Neuronal stem cell (in vitro differentiated cells): ENCODE measurements at regions not wholly inside any gene's neighbourhood (a gene's known extent, or its start where the extent isn't known, plus 50 kb on each side); places are given as distances from the start of the nearest gene placed in this dataset.

ENCODE experiments used
- DNase-seq: peaks from one replicate; pipeline ENCODE4 v3.0.0-alpha.2; 2013; ENCODE audit warnings: low spot score
- H2AFZ ChIP-seq: one replicate; pipeline ENCODE4 v1.6.1; 2013; ENCODE audit warnings: mild to moderate bottlenecking, low read length, inconsistent platforms
- H2AK5ac ChIP-seq: 2 replicates; pipeline ENCODE4 v1.6.1; 2013; ENCODE audit warnings: low read depth, mild to moderate bottlenecking, inconsistent platforms, low read length, moderate library complexity, mixed read lengths
- H2BK120ac ChIP-seq: 2 replicates; pipeline ENCODE4 v1.6.1; 2013; ENCODE audit warnings: low read depth, mild to moderate bottlenecking, inconsistent platforms, low read length, moderate library complexity, mixed read lengths
- H2BK12ac ChIP-seq: one replicate; pipeline ENCODE4 v1.6.1; 2013; ENCODE audit warnings: low read length, inconsistent platforms
- H2BK15ac ChIP-seq: 2 replicates; pipeline ENCODE4 v1.6.1; 2013; ENCODE audit warnings: mild to moderate bottlenecking, low read length, inconsistent platforms, mixed read lengths
- H2BK5ac ChIP-seq: one replicate; pipeline ENCODE4 v1.6.1; 2013; ENCODE audit warnings: inconsistent platforms, mild to moderate bottlenecking, low read length, moderate library complexity
- H3K14ac ChIP-seq: one replicate; pipeline ENCODE4 v1.6.1; 2013; ENCODE audit warnings: low read length, inconsistent platforms
- H3K18ac ChIP-seq: 2 replicates; pipeline ENCODE4 v1.6.1; 2013; ENCODE audit warnings: low read length, inconsistent platforms
- H3K23ac ChIP-seq: 2 replicates; pipeline ENCODE4 v1.6.1; 2013; ENCODE audit warnings: low read depth, mild to moderate bottlenecking, mixed read lengths, low read length, inconsistent platforms; ENCODE audit not compliant: poor library complexity
- H3K27ac ChIP-seq: replicated peaks from 3 replicates; pipeline ENCODE4 v1.5.1; 2013; ENCODE audit warnings: low read length, inconsistent platforms
- H3K27me3 ChIP-seq, 3 experiments: 2 replicates each; pipeline ENCODE4 v1.6.1; 2013; ENCODE audit warnings: low read length in 3 of 3, mild to moderate bottlenecking in 2 of 3, inconsistent platforms in 1 of 3, low read depth in 1 of 3, mixed read lengths in 1 of 3, moderate library complexity in 1 of 3; ENCODE audit not compliant: control insufficient read depth in 3 of 3, insufficient read depth in 3 of 3
- H3K36me3 ChIP-seq, 2 donors: replicated peaks in 1 of 2; 2 replicates each; pipeline ENCODE4 v1.6.1; 2013; ENCODE audit warnings: low read length in 2 of 2; ENCODE audit not compliant: control insufficient read depth in 2 of 2, insufficient read depth in 2 of 2
- H3K4ac ChIP-seq: 2 replicates; pipeline ENCODE4 v1.6.1; 2013; ENCODE audit warnings: inconsistent platforms, mild to moderate bottlenecking, low read length, moderate library complexity
- H3K4me1 ChIP-seq, 2 donors: 1 replicate in 1 of 2; 2 replicates in 1 of 2; pipeline ENCODE4 v1.6.1; 2013; ENCODE audit warnings: low read length in 2 of 2, low read depth in 1 of 2; ENCODE audit not compliant: control insufficient read depth in 2 of 2, insufficient read depth in 1 of 2
- H3K4me2 ChIP-seq: one replicate; pipeline ENCODE4 v1.6.1; 2013; ENCODE audit warnings: mild to moderate bottlenecking, low read length, inconsistent platforms; ENCODE audit not compliant: insufficient read depth, poor library complexity, severe bottlenecking
- H3K4me3 ChIP-seq, 2 donors: 2 replicates each; pipeline ENCODE4 v1.5.1; 2013; ENCODE audit warnings: low read length in 2 of 2, mild to moderate bottlenecking in 2 of 2, inconsistent platforms in 1 of 2, moderate library complexity in 1 of 2
- H3K79me1 ChIP-seq: one replicate; pipeline ENCODE4 v1.6.1; 2013; ENCODE audit warnings: low read depth, mild to moderate bottlenecking, inconsistent platforms, low read length, moderate library complexity
- H3K9ac ChIP-seq: one replicate; pipeline ENCODE4 v1.6.1; 2013; ENCODE audit warnings: mild to moderate bottlenecking, low read depth, low read length, inconsistent platforms; ENCODE audit not compliant: poor library complexity
- H3K9me3 ChIP-seq, 2 donors: replicated peaks in 1 of 2; 2 replicates each; pipeline versions ENCODE3 to v1.6.1; 2013; ENCODE audit warnings: low read length in 2 of 2, mild to moderate bottlenecking in 2 of 2, inconsistent platforms in 1 of 2, low read depth in 1 of 2, mixed read lengths in 1 of 2, moderate library complexity in 1 of 2; ENCODE audit not compliant: control insufficient read depth in 2 of 2, insufficient read depth in 1 of 2
- H4K8ac ChIP-seq: one replicate; pipeline ENCODE4 v1.6.1; 2013; ENCODE audit warnings: low read depth, mild to moderate bottlenecking, inconsistent platforms, low read length, moderate library complexity
- H4K91ac ChIP-seq: one replicate; pipeline ENCODE4 v1.6.1; 2013; ENCODE audit warnings: low read length, low read depth, mild to moderate bottlenecking, inconsistent platforms; ENCODE audit not compliant: poor library complexity
- WGBS, 2 donors: extraction: QIAGEN DNeasy Blood & Tissue Kit; methylation state at CpG; one replicate each; pipeline ENCODE4 v1.1.7; 2013; ENCODE audit warnings: missing lambda C conversion rate in 2 of 2, mixed read lengths in 1 of 2; ENCODE audit not compliant: insufficient read length in 2 of 2, insufficient replicate concordance in 1 of 2; ENCODE audit errors: extremely low coverage in 2 of 2; 5-methylcytosine and 5-hydroxymethylcytosine counted together

GRCh38 chr2:145286716-145287275 is 766.9 kb upstream of the ZEB2 start:
- Histone ChIP-seq H3K9me3 (no peaks in the 10 kb centered on the region), H3K18ac (no peak overlapping the region), H3K4me1 (peaks cover 5 to 9% of the 10 kb centered on the region in 2 donors), H2BK15ac (no peak overlapping the region), H3K9ac (no peak overlapping the region), H2AK5ac (no peak overlapping the region), H3K79me1 (no peaks in the 10 kb centered on the region), H2BK12ac (no peak overlapping the region), H3K14ac (no peak overlapping the region), H2BK5ac (no peak overlapping the region), H3K4ac (no peak overlapping the region), H2BK120ac (no peak overlapping the region), H2AFZ (peak overlapping the region; percentile 76), H3K36me3 (no peaks in the 10 kb centered on the region), H3K23ac (no peak overlapping the region), H3K4me3 (no peak overlapping the region), H4K8ac (no peak overlapping the region), H3K27me3 (no peaks in the 10 kb centered on the region), H3K4me2 (no peak overlapping the region), H3K27ac (no peak overlapping the region), H4K91ac (no peak overlapping the region)
- DNase-seq = no peak
- no CpG with 5 or more reads among the region's 7 CpGs for WGBS, 2 donors

- Histone ChIP-seq H2AFZ (no peak overlapping the region), H3K4me1 (peaks cover 5 to 9% of the 10 kb centered on the region in 2 donors), H3K9me3 (no peaks in the 10 kb centered on the region), H2BK5ac (no peak overlapping the region), H3K14ac (no peak overlapping the region), H2BK12ac (no peak overlapping the region), H3K18ac (no peak overlapping the region), H2BK15ac (no peak overlapping the region), H2BK120ac (no peak overlapping the region), H3K27ac (no peak overlapping the region), H3K36me3 (no peaks in the 10 kb centered on the region), H3K9ac (no peak overlapping the region), H3K27me3 (no peaks in the 10 kb centered on the region), H3K4ac (no peak overlapping the region), H3K4me3 (no peak overlapping the region), H3K23ac (no peak overlapping the region), H2AK5ac (no peak overlapping the region), H4K91ac (no peak overlapping the region), H4K8ac (no peak overlapping the region), H3K4me2 (no peak overlapping the region), H3K79me1 (no peaks in the 10 kb centered on the region)
- WGBS, 2 donors = no CpG with 5 or more reads among the region's 5 CpGs
- DNase-seq = no peak
Observed at GRCh38 chr2:145284551-145284950, 764.6 kb upstream of the ZEB2 start.

GRCh38 chr2:145283131-145283530 is 763.2 kb upstream of the ZEB2 start:
- H3K36me3 ChIP-seq = no peaks in the 10 kb centered on the region
- no peak overlapping the region for H2AFZ ChIP-seq
- no peak overlapping the region for H3K4me2 ChIP-seq
- no peak overlapping the region for H2AK5ac ChIP-seq
- H3K4me3 ChIP-seq = no peak overlapping the region
- H3K79me1 ChIP-seq = no peaks in the 10 kb centered on the region
- WGBS, 2 donors = no CpG with 5 or more reads among the region's 1 CpG
- no peak overlapping the region for H3K23ac ChIP-seq
- H2BK12ac ChIP-seq = no peak overlapping the region
- no peak overlapping the region for H3K18ac ChIP-seq
- no peak overlapping the region for H3K4ac ChIP-seq
- H3K9me3 ChIP-seq = no peaks in the 10 kb centered on the region
- H2BK5ac ChIP-seq = no peak overlapping the region
- H2BK120ac ChIP-seq = no peak overlapping the region
- H3K14ac ChIP-seq = no peak overlapping the region
- no peak overlapping the region for H2BK15ac ChIP-seq
- no peaks in the 10 kb centered on the region for H3K27me3 ChIP-seq
- DNase-seq = no peak
- H3K27ac ChIP-seq = no peak overlapping the region
- H4K91ac ChIP-seq = no peak overlapping the region
- peaks cover 5 to 9% of the 10 kb centered on the region in 2 donors for H3K4me1 ChIP-seq
- H4K8ac ChIP-seq = no peak overlapping the region
- H3K9ac ChIP-seq = no peak overlapping the region

- H2AK5ac ChIP-seq = no peak overlapping the region
- no peak overlapping the region for H2BK15ac ChIP-seq
- no peak overlapping the region for H2AFZ ChIP-seq
- no peak overlapping the region for H3K4me3 ChIP-seq
- H3K18ac ChIP-seq = no peak overlapping the region
- H3K23ac ChIP-seq = no peak overlapping the region
- no peaks in the 10 kb centered on the region for H3K4me1 ChIP-seq
- H2BK120ac ChIP-seq = no peak overlapping the region
- no peak overlapping the region for H2BK12ac ChIP-seq
- no peak overlapping the region for H3K4ac ChIP-seq
- no peak overlapping the region for H3K9ac ChIP-seq
- H3K9me3 ChIP-seq = no peaks in the 10 kb centered on the region
- no peak overlapping the region for H2BK5ac ChIP-seq
- no peak overlapping the region for H4K8ac ChIP-seq
- H3K27me3 ChIP-seq = no peaks in the 10 kb centered on the region
- H4K91ac ChIP-seq = no peak overlapping the region
- DNase-seq = no peak
- no peak overlapping the region for H3K14ac ChIP-seq
- no peaks in the 10 kb centered on the region for H3K36me3 ChIP-seq
- H3K4me2 ChIP-seq = no peak overlapping the region
- no peak overlapping the region for H3K27ac ChIP-seq
- H3K79me1 ChIP-seq = no peaks in the 10 kb centered on the region
Observed at GRCh38 chr2:145277922-145278321, 758.0 kb upstream of the ZEB2 start.
